ENCODE measurements at regions not wholly inside any gene's neighbourhood (a gene's known extent, or its start where the extent isn't known, plus 50 kb on each side); places are given as distances from the start of the nearest gene placed in this dataset.

DNA sequence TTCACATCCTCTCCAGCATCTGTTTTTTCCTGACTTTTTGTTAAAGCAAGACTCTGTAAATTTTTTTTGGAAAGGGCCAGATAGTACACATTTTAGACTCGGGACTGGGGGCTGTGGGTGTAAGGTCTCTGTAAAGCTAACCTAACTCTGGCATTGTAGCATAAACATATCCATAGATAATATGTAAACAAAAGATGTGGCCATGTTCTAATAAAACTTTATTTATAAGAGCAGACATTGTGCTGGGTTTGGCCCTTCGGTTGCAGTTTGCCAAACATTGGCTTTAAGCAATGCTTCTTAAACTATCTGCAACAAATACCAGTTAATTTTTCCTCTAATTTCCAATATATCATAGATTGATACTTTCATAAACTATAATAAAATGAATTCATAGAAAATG lies 605.2 kb downstream of the EBF1 start:
- TF ChIP-seq, protein P1, sequence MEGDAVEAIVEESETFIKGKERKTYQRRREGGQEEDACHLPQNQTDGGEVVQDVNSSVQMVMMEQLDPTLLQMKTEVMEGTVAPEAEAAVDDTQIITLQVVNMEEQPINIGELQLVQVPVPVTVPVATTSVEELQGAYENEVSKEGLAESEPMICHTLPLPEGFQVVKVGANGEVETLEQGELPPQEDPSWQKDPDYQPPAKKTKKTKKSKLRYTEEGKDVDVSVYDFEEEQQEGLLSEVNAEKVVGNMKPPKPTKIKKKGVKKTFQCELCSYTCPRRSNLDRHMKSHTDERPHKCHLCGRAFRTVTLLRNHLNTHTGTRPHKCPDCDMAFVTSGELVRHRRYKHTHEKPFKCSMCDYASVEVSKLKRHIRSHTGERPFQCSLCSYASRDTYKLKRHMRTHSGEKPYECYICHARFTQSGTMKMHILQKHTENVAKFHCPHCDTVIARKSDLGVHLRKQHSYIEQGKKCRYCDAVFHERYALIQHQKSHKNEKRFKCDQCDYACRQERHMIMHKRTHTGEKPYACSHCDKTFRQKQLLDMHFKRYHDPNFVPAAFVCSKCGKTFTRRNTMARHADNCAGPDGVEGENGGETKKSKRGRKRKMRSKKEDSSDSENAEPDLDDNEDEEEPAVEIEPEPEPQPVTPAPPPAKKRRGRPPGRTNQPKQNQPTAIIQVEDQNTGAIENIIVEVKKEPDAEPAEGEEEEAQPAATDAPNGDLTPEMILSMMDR (IDR thresholded peaks at IDR 0.05) = no peak
- TF ChIP-seq POLR2A (IDR thresholded peaks at IDR 0.05) = no peak
